Large intestine (tissue), 3 donors: ENCODE measurements at regions not wholly inside any gene's neighbourhood (a gene's known extent, or its start where the extent isn't known, plus 50 kb on each side); places are given as distances from the start of the nearest gene placed in this dataset.
A peak's percentile ranks its signal among the peaks of the same experiment; 100 is the strongest.
"Not testable (repeated sequence)": the region's sequence is repeated elsewhere in the genome, so short reads cannot be mapped to it uniquely, and the experiment has no call there.

Source experiments
- DNase-seq, 2 donors: peaks; one replicate each; pipeline versions ENCODE4 v3.0.0 to v3.0.0-alpha.2; 2013
- H3K27ac ChIP-seq: one replicate; pipeline ENCODE4 v1.5.1; 2013; ENCODE audit warnings: low read length
- H3K27me3 ChIP-seq: 2 replicates; pipeline ENCODE4 v1.6.1; 2013; ENCODE audit warnings: low read length; ENCODE audit not compliant: control insufficient read depth, insufficient read depth
- H3K36me3 ChIP-seq: 2 replicates; pipeline ENCODE4 v1.6.1; 2013; ENCODE audit warnings: low read length; ENCODE audit not compliant: control insufficient read depth, insufficient read depth
- H3K4me1 ChIP-seq: one replicate; pipeline ENCODE4 v1.6.1; 2013; ENCODE audit warnings: low read length; ENCODE audit not compliant: control insufficient read depth, insufficient read depth
- H3K4me3 ChIP-seq: one replicate; pipeline ENCODE4 v1.5.1; 2013; ENCODE audit warnings: low read length
- H3K9me3 ChIP-seq: one replicate; pipeline ENCODE4 v1.6.1; 2013; ENCODE audit warnings: mild to moderate bottlenecking, low read depth, low read length, moderate library complexity; ENCODE audit not compliant: control insufficient read depth
- WGBS: methylation state at CpG from one replicate; pipeline ENCODE4 v1.1.5; 2013; ENCODE audit warnings: low lambda C conversion rate; ENCODE audit not compliant: insufficient coverage; 5-methylcytosine and 5-hydroxymethylcytosine counted together

GRCh38 chr3:79957066-79957465, 189.3 kb upstream of the ROBO1 start:
- WGBS, result 84% methylated on average over 3 of the region's 6 CpGs
- DNase-seq, result no peak
- no peaks in the 10 kb centered on the region for H3K27me3 ChIP-seq
- H3K4me1 ChIP-seq, result no peaks in the 10 kb centered on the region
- H3K36me3 ChIP-seq, result no peaks in the 10 kb centered on the region
- no peaks in the 10 kb centered on the region for H3K9me3 ChIP-seq
- no peak overlapping the region for H3K4me3 ChIP-seq
- no peak overlapping the region for H3K27ac ChIP-seq

- H3K36me3 ChIP-seq, result no peaks in the 10 kb centered on the region
- WGBS, result no CpG with 5 or more reads among the region's 5 CpGs
- no peak overlapping the region for H3K4me3 ChIP-seq
- no peak for DNase-seq
- H3K9me3 ChIP-seq, result peaks cover 7% of the 10 kb centered on the region
- no peaks in the 10 kb centered on the region for H3K27me3 ChIP-seq
- no peaks in the 10 kb centered on the region for H3K4me1 ChIP-seq
- no peak overlapping the region for H3K27ac ChIP-seq
Observed at GRCh38 chr3:79954756-79955155, 187.0 kb upstream of the ROBO1 start.

DNA sequence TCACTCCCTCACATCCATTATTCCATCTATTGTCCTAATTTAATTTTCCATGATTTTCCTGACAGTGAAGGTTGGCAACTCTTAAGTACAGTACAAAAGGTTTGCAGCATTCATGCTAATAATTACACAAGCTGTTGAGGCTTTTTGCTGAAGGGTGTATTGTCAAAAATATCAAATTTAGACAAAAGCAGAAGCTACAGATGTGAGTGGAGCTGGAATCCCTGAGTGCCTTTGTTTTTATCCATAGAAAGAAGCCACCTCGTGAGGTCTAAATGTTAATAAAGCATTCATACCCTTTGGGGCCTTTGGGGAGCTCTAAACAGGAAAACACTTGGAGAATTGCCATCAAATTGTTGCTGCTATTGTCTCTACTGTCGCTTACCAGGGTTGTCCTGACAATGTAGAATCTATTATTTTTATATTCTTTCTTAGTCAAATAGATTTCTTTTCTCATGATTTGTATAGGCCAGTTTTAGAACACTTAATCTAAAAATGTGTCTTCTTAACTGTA, 185.8 kb upstream of the ROBO1 start:
- Histone ChIP-seq H3K27me3 (no peaks in the 10 kb centered on the region), H3K27ac (no peak overlapping the region), H3K4me1 (no peaks in the 10 kb centered on the region), H3K36me3 (no peaks in the 10 kb centered on the region), H3K9me3 (peaks cover 7% of the 10 kb centered on the region), H3K4me3 (no peak overlapping the region)
- 100% methylated on average over 1 of the region's 2 CpGs for WGBS
- no peak for DNase-seq

DNA sequence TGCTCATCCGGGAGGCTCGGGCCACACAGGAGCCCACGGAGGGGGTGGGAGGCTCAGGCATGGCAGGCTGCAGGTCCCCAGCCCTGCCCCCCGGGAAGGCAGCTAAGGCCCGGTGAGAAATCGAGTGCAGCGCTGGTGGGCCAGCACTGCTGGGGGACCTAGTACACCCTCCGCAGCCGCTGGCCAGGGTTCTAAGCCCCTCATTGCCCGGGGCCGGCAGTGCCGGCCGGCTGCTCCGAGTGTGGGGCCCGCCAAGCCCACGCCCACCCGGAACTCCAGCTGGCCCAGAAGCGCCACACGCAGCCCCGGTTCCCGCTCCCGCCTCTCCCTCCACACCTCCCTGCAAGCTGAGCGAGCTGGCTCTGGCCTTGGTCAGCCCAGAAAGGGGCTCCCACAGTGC, 183.6 kb upstream of the ROBO1 start:
- H3K4me1 ChIP-seq, H3K36me3 ChIP-seq, DNase-seq, H3K27ac ChIP-seq, H3K4me3 ChIP-seq, H3K27me3 ChIP-seq, H3K9me3 ChIP-seq: not testable (repeated sequence)
- no CpG with 5 or more reads among the region's 23 CpGs for WGBS

- no peaks in the 10 kb centered on the region for H3K27me3 ChIP-seq
- H3K27ac ChIP-seq, result no peak overlapping the region
- no CpG with 5 or more reads among the region's 2 CpGs for WGBS
- peaks cover 7% of the 10 kb centered on the region for H3K9me3 ChIP-seq
- DNase-seq, result no peak
- H3K4me1 ChIP-seq, result no peaks in the 10 kb centered on the region
- H3K4me3 ChIP-seq, result no peak overlapping the region
- no peaks in the 10 kb centered on the region for H3K36me3 ChIP-seq
Observed at GRCh38 chr3:79947957-79948356, 180.2 kb upstream of the ROBO1 start.

GRCh38 chr3:79947469-79947868, 179.7 kb upstream of the ROBO1 start:
- Histone ChIP-seq H3K27me3 (no peaks in the 10 kb centered on the region), H3K27ac (no peak overlapping the region), H3K4me1 (no peaks in the 10 kb centered on the region), H3K9me3 (peaks cover 7% of the 10 kb centered on the region), H3K4me3 (no peak overlapping the region), H3K36me3 (no peaks in the 10 kb centered on the region)
- DNase-seq, result no peak
- 100% methylated on average over 1 of the region's 1 CpG for WGBS

- Histone ChIP-seq H3K4me1 (peaks cover 3% of the 10 kb centered on the region), H3K9me3 (no peaks in the 10 kb centered on the region), H3K27me3 (no peaks in the 10 kb centered on the region), H3K27ac (peak overlapping the region; percentile 60), H3K36me3 (no peaks in the 10 kb centered on the region), H3K4me3 (no peak overlapping the region)
- DNase-seq, result peak; percentile 69 to 77
- WGBS, result no CpG with 5 or more reads among the region's 1 CpG
Observed at GRCh38 chr3:79937567-79937966, 169.8 kb upstream of the ROBO1 start.

DNA sequence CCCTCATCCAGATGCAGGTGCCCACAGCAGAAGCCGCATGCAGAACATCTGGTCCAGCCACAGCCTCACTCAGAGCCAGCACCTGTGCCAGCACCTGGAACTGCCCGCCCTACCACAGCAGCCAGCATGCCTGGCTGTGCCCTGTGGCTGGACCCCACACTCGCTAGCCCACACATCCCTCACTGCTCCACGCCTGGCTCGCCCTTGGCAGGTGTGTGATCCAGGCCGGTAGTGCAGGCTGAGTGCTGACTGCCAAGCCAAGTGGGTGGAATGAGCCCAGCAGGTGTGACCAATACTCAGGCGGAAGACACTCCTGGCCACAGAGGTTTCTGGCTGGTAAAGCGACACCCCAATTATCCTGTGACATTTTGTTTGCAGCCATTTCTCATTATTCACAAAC, 162.4 kb upstream of the ROBO1 start:
- DNase-seq, result no peak
- Histone ChIP-seq H3K27me3 (no peaks in the 10 kb centered on the region), H3K27ac (no peak overlapping the region), H3K4me3 (no peak overlapping the region), H3K36me3 (no peaks in the 10 kb centered on the region), H3K9me3 (no peaks in the 10 kb centered on the region), H3K4me1 (no peaks in the 10 kb centered on the region)
- 100% methylated on average over 2 of the region's 8 CpGs for WGBS

GRCh38 chr3:79928687-79929408, 161.1 kb upstream of the ROBO1 start:
- Histone ChIP-seq H3K4me1 (no peaks in the 10 kb centered on the region), H3K4me3 (no peak overlapping the region), H3K9me3 (no peaks in the 10 kb centered on the region), H3K27me3 (no peaks in the 10 kb centered on the region), H3K27ac (no peak overlapping the region), H3K36me3 (no peaks in the 10 kb centered on the region)
- WGBS, result no CpG with 5 or more reads among the region's 4 CpGs
- no peak for DNase-seq

- Histone ChIP-seq H3K9me3 (no peaks in the 10 kb centered on the region), H3K36me3 (no peaks in the 10 kb centered on the region), H3K4me3 (no peak overlapping the region), H3K27ac (no peak overlapping the region), H3K4me1 (no peaks in the 10 kb centered on the region), H3K27me3 (no peaks in the 10 kb centered on the region)
- WGBS, result 67% methylated on average over 3 of the region's 3 CpGs
- no peak for DNase-seq
Observed at GRCh38 chr3:79926522-79926921, 158.7 kb upstream of the ROBO1 start.

GRCh38 chr3:79922633-79923032, 154.8 kb upstream of the ROBO1 start:
- Histone ChIP-seq H3K27ac (no peak overlapping the region), H3K36me3 (no peaks in the 10 kb centered on the region), H3K27me3 (no peaks in the 10 kb centered on the region), H3K9me3 (no peaks in the 10 kb centered on the region), H3K4me3 (no peak overlapping the region), H3K4me1 (no peaks in the 10 kb centered on the region)
- DNase-seq, result no peak
